ENCODE measurements at regions not wholly inside any gene's neighbourhood (a gene's known extent, or its start where the extent isn't known, plus 50 kb on each side); places are given as distances from the start of the nearest gene placed in this dataset.

GRCh38 chr2:12605936-12606335 lies 110.8 kb upstream of the TRIB2 start:
- TF ChIP-seq CTCF (IDR thresholded peaks at IDR 0.05) (no peak), POLR2A (IDR thresholded peaks at IDR 0.05) (no peak)
